Transverse colon (tissue), 4 donors: ENCODE measurements at regions not wholly inside any gene's neighbourhood (a gene's known extent, or its start where the extent isn't known, plus 50 kb on each side); places are given as distances from the start of the nearest gene placed in this dataset.

Experiments
- DNase-seq: peaks from one replicate; pipeline ENCODE4 v3.0.0-alpha.2; 2019
- H3K27ac ChIP-seq, 4 donors: fragments of 200-600 bp; sonication (generic); 2 replicates each; pipeline ENCODE4 v1.5.1; 2016 to 2018; ENCODE audit warnings: inconsistent platforms in 4 of 4
- H3K27me3 ChIP-seq: fragments of 200-600 bp; sonication (generic); 2 replicates; pipeline ENCODE4 v1.5.1; 2017; ENCODE audit warnings: inconsistent platforms
- H3K36me3 ChIP-seq, 4 donors: fragments of 200-600 bp; sonication (generic); 2 replicates each; pipeline ENCODE4 v1.5.1; 2017 to 2019; ENCODE audit warnings: inconsistent platforms in 4 of 4
- H3K4me1 ChIP-seq, 4 donors: fragments of 200-600 bp; sonication (generic); 2 replicates each; pipeline ENCODE4 v1.5.1; 2017 to 2020; ENCODE audit warnings: inconsistent platforms in 4 of 4
- H3K4me3 ChIP-seq, 4 donors: fragments of 200-600 bp; sonication (generic); 1 replicate in 1 of 4; 2 replicates in 3 of 4; pipeline versions ENCODE4 v1.5.1 to v1.6.1; 2017 to 2019; ENCODE audit warnings: inconsistent platforms in 4 of 4
- H3K9me3 ChIP-seq, 2 donors: fragments of 200-600 bp; sonication (generic); 2 replicates each; pipeline ENCODE4 v1.5.1; 2017 to 2019; ENCODE audit warnings: inconsistent platforms in 2 of 2
- EP300 ChIP-seq: sonication (generic); formaldehyde crosslinking; IDR thresholded peaks from one replicate; pipeline ENCODE4 v1.6.1; 2017; ENCODE audit warnings: antibody characterized with exemption, low read depth
- POLR2A ChIP-seq: fragments of 450-650 bp; IDR thresholded peaks from one replicate; pipeline ENCODE4 v1.6.1; 2016; ENCODE audit warnings: antibody characterized with exemption, mild to moderate bottlenecking, moderate library complexity
- POLR2AphosphoS5 ChIP-seq, 3 donors: sonication (generic); formaldehyde crosslinking; IDR thresholded peaks; one replicate each; pipeline ENCODE4 v1.6.1; 2016; ENCODE audit warnings: antibody characterized with exemption in 3 of 3
- WGBS, 2 donors: methylation state at CpG; one replicate each; pipeline ENCODE4 v1.1.5; 2018; ENCODE audit warnings: low coverage in 1 of 2; 5-methylcytosine and 5-hydroxymethylcytosine counted together
- in situ Hi-C, 4 donors: fragments of 200-750 bp; cut with MboI; loops; one replicate each; pipeline versions ENCODE4 v1.15.0 to v1.15.1; 2017; ENCODE audit warnings: low sequenced_read_pairs in 3 of 4, low pct_ligation_motif_present in 1 of 4, low pct_unique_long_range_greater_than_20kb in 1 of 4
- intact Hi-C: fragments of 100-400 bp; cut with DNase I; formaldehyde crosslinking; loops from one replicate; pipeline ENCODE4 v1.15.1; 2023; ENCODE audit warnings: low total_unique reads
- TF ChIP-seq, protein P1 (sequence below), 5 experiments: fragments of 200-600 bp in 3 of 5; fragments of 450-650 bp in 2 of 5; sonication (generic) in 3 of 5; IDR thresholded peaks; 1 replicate in 2 of 5; 2 replicates in 3 of 5; pipeline ENCODE4 v1.5.1; 2016 to 2017; ENCODE audit warnings: antibody characterized with exemption in 5 of 5, inconsistent platforms in 3 of 5, mild to moderate bottlenecking in 2 of 5, moderate library complexity in 1 of 5

DNA sequence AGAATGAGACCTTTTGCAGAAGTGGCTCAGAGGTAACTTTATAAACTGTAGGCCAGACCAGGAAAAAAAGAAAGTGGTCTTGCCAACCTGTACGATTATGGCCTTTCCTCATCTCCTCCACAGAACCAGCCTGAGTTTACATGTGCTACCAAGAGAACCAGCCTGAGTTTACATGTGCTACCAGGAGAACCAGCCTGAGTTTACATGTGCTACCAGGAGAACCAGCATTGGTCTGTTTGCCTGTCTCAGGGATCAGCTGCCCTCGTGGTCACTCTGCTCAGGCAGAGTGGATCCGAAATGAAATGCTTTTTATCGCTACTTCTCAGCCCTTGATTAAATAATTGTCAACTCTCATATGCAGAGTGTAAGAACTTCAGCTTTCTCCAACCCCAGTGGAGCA is 209.9 kb downstream of the SUCLG1 start:
- no peak overlapping the region for H3K4me3 ChIP-seq
- H3K27me3 ChIP-seq: no peaks in the 10 kb centered on the region
- in situ Hi-C loops (no loop called here), intact Hi-C loops (no loop called here)
- no peaks in the 10 kb centered on the region for H3K9me3 ChIP-seq
- TF ChIP-seq POLR2A (no peak), POLR2AphosphoS5 (IDR thresholded peaks at IDR 0.05) (no peak), EP300 (no peak)
- TF ChIP-seq, protein P1, sequence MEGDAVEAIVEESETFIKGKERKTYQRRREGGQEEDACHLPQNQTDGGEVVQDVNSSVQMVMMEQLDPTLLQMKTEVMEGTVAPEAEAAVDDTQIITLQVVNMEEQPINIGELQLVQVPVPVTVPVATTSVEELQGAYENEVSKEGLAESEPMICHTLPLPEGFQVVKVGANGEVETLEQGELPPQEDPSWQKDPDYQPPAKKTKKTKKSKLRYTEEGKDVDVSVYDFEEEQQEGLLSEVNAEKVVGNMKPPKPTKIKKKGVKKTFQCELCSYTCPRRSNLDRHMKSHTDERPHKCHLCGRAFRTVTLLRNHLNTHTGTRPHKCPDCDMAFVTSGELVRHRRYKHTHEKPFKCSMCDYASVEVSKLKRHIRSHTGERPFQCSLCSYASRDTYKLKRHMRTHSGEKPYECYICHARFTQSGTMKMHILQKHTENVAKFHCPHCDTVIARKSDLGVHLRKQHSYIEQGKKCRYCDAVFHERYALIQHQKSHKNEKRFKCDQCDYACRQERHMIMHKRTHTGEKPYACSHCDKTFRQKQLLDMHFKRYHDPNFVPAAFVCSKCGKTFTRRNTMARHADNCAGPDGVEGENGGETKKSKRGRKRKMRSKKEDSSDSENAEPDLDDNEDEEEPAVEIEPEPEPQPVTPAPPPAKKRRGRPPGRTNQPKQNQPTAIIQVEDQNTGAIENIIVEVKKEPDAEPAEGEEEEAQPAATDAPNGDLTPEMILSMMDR (IDR thresholded peaks at IDR 0.05): no peak
- no peaks in the 10 kb centered on the region for H3K36me3 ChIP-seq
- 77 to 90% methylated on average over 2 to 4 of the region's 4 CpGs for WGBS, 2 donors
- H3K27ac ChIP-seq: no peak overlapping the region
- no peaks in the 10 kb centered on the region for H3K4me1 ChIP-seq
- DNase-seq: no peak

DNA sequence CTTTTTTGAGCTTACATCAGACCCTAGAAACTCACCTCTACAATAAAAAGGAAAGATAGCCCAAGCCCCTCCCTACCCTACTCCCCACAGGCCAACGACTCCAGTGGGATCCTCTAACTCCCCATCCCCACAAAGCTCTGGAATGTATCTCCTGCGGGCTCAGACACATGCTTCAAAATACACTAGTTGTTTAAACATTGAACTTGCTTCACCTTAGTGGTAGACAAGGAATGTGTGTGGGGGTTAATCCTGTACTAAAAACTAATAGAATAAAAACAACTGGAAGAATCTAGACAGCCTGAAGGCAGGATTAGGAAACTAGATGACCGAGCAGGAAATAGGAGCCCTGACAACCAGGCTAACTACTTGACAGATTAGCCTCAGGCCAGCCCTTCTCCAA is 211.5 kb downstream of the SUCLG1 start:
- Histone ChIP-seq H3K4me1 (no peaks in the 10 kb centered on the region), H3K9me3 (no peaks in the 10 kb centered on the region), H3K27me3 (no peaks in the 10 kb centered on the region), H3K4me3 (no peak overlapping the region), H3K27ac (no peak overlapping the region), H3K36me3 (no peaks in the 10 kb centered on the region)
- DNase-seq: no peak
- intact Hi-C loops: no loop called here
- TF ChIP-seq, protein P1 (IDR thresholded peaks at IDR 0.05): no peak
- TF ChIP-seq POLR2A (no peak), POLR2AphosphoS5 (IDR thresholded peaks at IDR 0.05) (no peak), EP300 (no peak)
- 53 to 58% methylated on average over 3 of the region's 3 CpGs for WGBS, 2 donors
- in situ Hi-C loops: no loop called here

DNA sequence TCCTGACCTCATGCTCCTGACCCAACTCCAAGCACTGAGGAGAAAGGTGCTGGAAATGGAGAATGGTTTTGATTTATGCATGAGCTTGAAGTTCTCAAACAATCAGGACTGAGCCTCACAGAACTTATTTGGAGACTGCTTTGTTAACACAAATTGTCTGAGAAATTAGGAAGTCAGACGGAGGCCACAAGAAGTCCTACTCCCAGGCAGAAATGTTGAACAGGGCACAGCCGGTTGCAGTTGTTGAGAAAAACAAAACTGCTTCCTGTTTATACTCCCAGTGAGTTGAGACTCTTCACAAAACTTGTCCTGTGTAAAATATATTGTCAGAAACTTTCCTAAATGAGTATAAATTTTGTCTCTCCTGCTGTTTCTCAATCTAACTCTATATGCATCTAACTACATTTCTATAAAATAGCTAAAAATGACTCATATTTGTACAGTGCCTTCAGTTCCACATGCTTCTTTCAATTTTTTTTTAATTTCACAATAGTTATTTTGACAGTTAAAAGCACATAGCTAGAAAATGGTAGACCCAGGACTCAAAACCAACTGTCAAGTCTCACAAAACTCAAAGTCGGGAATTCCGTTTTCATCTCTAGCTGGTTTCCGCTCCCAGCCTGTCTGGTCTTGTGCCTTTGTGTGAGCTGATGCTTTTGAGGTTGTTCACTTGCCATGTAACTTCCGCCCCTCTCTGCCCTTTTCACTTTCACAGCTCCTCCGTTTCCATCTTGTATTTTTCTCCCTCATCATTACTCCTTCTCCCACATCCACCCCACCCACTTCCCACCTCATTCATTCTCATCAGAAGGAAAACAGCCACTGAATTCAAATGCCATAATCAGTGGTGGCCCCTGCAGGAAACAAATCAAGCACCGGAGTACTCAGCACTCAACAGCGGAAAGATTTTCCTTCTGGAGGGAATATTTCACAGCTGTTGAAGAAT is 215.0 kb downstream of the SUCLG1 start:
- H3K4me3 ChIP-seq: no peak overlapping the region
- no peak for TF ChIP-seq POLR2AphosphoS5 (IDR thresholded peaks at IDR 0.05)
- no peak for TF ChIP-seq EP300
- TF ChIP-seq, protein P1 (IDR thresholded peaks at IDR 0.05): no peak
- no peak for TF ChIP-seq POLR2A
- H3K36me3 ChIP-seq: no peaks in the 10 kb centered on the region
- H3K27ac ChIP-seq: no peak overlapping the region
- intact Hi-C loops (no loop called here), in situ Hi-C loops (no loop called here)
- WGBS, 2 donors: 67 to 71% methylated on average over 9 of the region's 9 CpGs
- no peaks in the 10 kb centered on the region for H3K4me1 ChIP-seq
- H3K9me3 ChIP-seq: no peaks in the 10 kb centered on the region
- no peaks in the 10 kb centered on the region for H3K27me3 ChIP-seq
- DNase-seq: no peak

DNA sequence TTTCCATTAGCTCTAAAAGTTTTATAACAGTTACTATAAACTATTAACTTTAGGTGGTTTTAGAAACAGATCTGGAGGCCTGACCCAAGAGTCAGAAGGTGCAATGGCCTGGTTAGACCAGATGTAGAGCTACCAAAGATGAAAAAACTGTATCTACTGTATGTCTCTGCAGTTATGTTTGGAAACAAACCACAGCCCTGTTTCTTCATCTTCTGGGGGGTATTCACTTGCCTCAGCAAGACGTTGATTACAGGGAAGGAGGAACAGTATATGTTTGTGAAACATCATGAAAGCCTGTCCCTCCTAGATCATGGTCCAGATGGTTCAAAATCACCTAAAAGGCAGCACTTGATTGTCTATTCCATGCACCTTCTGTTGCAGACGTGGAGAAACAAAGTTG is 220.2 kb downstream of the SUCLG1 start:
- in situ Hi-C loops (no loop called here), intact Hi-C loops (no loop called here)
- H3K36me3 ChIP-seq: no peaks in the 10 kb centered on the region
- no peaks in the 10 kb centered on the region for H3K4me1 ChIP-seq
- no peak for DNase-seq
- no peak overlapping the region for H3K4me3 ChIP-seq
- WGBS, 2 donors: 44% methylated on average over 2 of the region's 2 CpGs; no CpG with 5 or more reads in 1 of the 2 donors
- H3K27me3 ChIP-seq: no peaks in the 10 kb centered on the region
- no peak overlapping the region for H3K27ac ChIP-seq
- TF ChIP-seq EP300 (no peak), POLR2AphosphoS5 (IDR thresholded peaks at IDR 0.05) (no peak), POLR2A (no peak)
- TF ChIP-seq, protein P1 (IDR thresholded peaks at IDR 0.05): no peak
- H3K9me3 ChIP-seq: no peaks in the 10 kb centered on the region
